HCT116 (cell line): ENCODE measurements at regions not wholly inside any gene's neighbourhood (a gene's known extent, or its start where the extent isn't known, plus 50 kb on each side); places are given as distances from the start of the nearest gene placed in this dataset.

Experiments
- EGR1 ChIP-seq: IDR thresholded peaks from 2 replicates; pipeline ENCODE4 v1.6.1; 2012; ENCODE audit warnings: low read depth
- EZH2 ChIP-seq: fragments of 200-600 bp; sonication (generic); IDR thresholded peaks from 2 replicates; pipeline ENCODE4 v1.6.1; 2017; ENCODE audit warnings: antibody characterized with exemption, mixed run types
- EZH2phosphoT487 ChIP-seq: fragments of 200-600 bp; IDR thresholded peaks from 2 replicates; pipeline ENCODE4 v1.6.1; 2018; ENCODE audit warnings: antibody characterized with exemption, borderline replicate concordance
- FOSL1 ChIP-seq: IDR thresholded peaks from 2 replicates; pipeline ENCODE4 v1.6.1; 2012; ENCODE audit warnings: low read depth
- POLR2A ChIP-seq: IDR thresholded peaks from 2 replicates; pipeline ENCODE4 v1.7.0; 2011; ENCODE audit warnings: borderline replicate concordance; ENCODE audit not compliant: insufficient read depth, insufficient read length; ENCODE audit errors: extremely low read depth
- POLR2AphosphoS5 ChIP-seq: IDR thresholded peaks from 2 replicates; pipeline ENCODE4 v1.6.1; 2011; ENCODE audit warnings: mild to moderate bottlenecking, low read depth, low read length, moderate library complexity
- RAD21 ChIP-seq: IDR thresholded peaks from 2 replicates; pipeline ENCODE4 v1.6.1; 2012; ENCODE audit warnings: low read depth, mild to moderate bottlenecking
- SP1 ChIP-seq: IDR thresholded peaks from 2 replicates; pipeline ENCODE4 v1.6.1; 2012; ENCODE audit warnings: low read depth
- YY1 ChIP-seq: IDR thresholded peaks from 2 replicates; pipeline ENCODE4 v1.6.1; 2011; ENCODE audit warnings: low read length, low read depth, moderate library complexity, mild to moderate bottlenecking; ENCODE audit not compliant: insufficient replicate concordance; ENCODE audit errors: extremely low read depth
- ZFX ChIP-seq: fragments of 450-650 bp; IDR thresholded peaks from 2 replicates; pipeline ENCODE4 v1.6.1; 2017
- TF ChIP-seq, protein P1 (sequence below), 3 experiments: fragments of 200-600 bp in 1 of 3; sonication (generic) in 1 of 3; IDR thresholded peaks in 2 of 3; conservative IDR thresholded peaks in 1 of 3; 2 replicates each; pipeline ENCODE4 v1.5.1; 2012 to 2017; ENCODE audit warnings: low read depth in 2 of 3, low read length in 2 of 3, antibody characterized with exemption in 1 of 3, borderline replicate concordance in 1 of 3, control low read depth in 1 of 3, mild to moderate bottlenecking in 1 of 3, mixed read lengths in 1 of 3, mixed run types in 1 of 3, moderate library complexity in 1 of 3; ENCODE audit not compliant: insufficient read depth in 1 of 3
- TF ChIP-seq, protein P2 (sequence below): IDR thresholded peaks from 2 replicates; pipeline ENCODE4 v1.6.1; 2011; ENCODE audit warnings: mild to moderate bottlenecking, low read length, moderate library complexity; ENCODE audit not compliant: insufficient replicate concordance; ENCODE audit errors: extremely low read depth

DNA sequence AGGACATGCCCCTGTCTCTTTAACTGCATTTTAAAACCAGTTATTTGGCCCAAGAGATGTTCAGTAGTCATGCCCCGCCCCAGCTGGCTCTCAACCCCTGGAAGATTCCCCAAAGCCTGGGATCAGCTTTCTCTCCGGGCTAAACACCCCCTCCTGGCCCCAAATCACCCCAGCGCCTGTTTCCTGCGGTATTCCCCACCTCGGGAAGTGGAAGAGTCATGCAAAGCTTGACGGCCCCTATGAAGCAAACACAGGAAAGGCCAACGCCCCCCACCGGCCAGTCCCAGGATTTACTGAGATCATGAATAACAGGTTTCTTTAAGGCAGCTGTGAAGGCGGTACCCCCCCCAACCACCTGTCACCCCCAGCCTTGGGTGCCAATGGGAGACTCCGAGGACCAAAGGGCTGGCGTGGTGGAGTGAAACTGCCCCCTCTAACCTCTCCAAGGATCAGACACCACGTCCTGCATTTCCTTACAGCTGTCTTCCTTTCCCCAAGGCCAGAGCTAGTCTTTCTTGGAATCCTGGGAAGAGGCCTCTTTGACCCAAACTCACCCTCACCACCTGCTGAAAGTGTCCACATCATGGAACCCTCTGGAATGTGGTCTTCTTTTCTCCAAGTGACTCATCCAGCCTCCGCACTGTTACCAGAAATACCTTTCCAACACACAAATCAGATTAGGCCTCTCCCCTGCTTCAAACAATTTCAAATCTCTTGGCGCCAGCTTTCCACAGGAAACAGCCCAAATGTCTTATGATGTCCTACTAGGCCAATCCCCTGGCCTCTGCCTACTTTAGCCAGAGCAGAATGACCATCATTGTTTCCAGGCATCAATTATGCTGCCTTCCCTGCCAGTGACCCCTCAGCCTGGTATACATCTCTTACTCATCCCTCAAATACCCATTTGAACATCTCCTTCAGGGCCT is 301.5 kb downstream of the ZEB1 start:
- no peak for TF ChIP-seq FOSL1
- TF ChIP-seq EZH2, result no peak
- no peak for TF ChIP-seq POLR2AphosphoS5
- no peak for TF ChIP-seq YY1
- TF ChIP-seq POLR2A, result no peak
- TF ChIP-seq EGR1, result no peak
- TF ChIP-seq SP1, result no peak
- TF ChIP-seq ZFX, result no peak
- no peak for TF ChIP-seq EZH2phosphoT487
- TF ChIP-seq, protein P1, sequence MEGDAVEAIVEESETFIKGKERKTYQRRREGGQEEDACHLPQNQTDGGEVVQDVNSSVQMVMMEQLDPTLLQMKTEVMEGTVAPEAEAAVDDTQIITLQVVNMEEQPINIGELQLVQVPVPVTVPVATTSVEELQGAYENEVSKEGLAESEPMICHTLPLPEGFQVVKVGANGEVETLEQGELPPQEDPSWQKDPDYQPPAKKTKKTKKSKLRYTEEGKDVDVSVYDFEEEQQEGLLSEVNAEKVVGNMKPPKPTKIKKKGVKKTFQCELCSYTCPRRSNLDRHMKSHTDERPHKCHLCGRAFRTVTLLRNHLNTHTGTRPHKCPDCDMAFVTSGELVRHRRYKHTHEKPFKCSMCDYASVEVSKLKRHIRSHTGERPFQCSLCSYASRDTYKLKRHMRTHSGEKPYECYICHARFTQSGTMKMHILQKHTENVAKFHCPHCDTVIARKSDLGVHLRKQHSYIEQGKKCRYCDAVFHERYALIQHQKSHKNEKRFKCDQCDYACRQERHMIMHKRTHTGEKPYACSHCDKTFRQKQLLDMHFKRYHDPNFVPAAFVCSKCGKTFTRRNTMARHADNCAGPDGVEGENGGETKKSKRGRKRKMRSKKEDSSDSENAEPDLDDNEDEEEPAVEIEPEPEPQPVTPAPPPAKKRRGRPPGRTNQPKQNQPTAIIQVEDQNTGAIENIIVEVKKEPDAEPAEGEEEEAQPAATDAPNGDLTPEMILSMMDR (IDR thresholded peaks at IDR 0.05 in 2 of 3, conservative IDR thresholded peaks at IDR 0.05 in 1 of 3; ENCODE audit: borderline replicate concordance in 1 of 3, insufficient read depth in 1 of 3, low read depth in 2 of 3, low read length in 2 of 3), result peak in 2 of 3 experiments; percentile 27; a peak in 3 of 6 replicates
- no peak for TF ChIP-seq RAD21
- TF ChIP-seq, protein P2, sequence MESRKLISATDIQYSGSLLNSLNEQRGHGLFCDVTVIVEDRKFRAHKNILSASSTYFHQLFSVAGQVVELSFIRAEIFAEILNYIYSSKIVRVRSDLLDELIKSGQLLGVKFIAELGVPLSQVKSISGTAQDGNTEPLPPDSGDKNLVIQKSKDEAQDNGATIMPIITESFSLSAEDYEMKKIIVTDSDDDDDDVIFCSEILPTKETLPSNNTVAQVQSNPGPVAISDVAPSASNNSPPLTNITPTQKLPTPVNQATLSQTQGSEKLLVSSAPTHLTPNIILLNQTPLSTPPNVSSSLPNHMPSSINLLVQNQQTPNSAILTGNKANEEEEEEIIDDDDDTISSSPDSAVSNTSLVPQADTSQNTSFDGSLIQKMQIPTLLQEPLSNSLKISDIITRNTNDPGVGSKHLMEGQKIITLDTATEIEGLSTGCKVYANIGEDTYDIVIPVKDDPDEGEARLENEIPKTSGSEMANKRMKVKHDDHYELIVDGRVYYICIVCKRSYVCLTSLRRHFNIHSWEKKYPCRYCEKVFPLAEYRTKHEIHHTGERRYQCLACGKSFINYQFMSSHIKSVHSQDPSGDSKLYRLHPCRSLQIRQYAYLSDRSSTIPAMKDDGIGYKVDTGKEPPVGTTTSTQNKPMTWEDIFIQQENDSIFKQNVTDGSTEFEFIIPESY, result no peak
